ENCODE measurements at regions not wholly inside any gene's neighbourhood (a gene's known extent, or its start where the extent isn't known, plus 50 kb on each side); places are given as distances from the start of the nearest gene placed in this dataset.
"Not testable (repeated sequence)": the region's sequence is repeated elsewhere in the genome, so short reads cannot be mapped to it uniquely, and the experiment has no call there.

GRCh38 chr13:70613295-70613694 lies 505.0 kb upstream of the KLHL1 start:
- no peak for DNase-seq

GRCh38 chr13:70612881-70613280 lies 504.6 kb upstream of the KLHL1 start:
- DNase-seq = no peak

GRCh38 chr13:70604448-70604847 lies 496.2 kb upstream of the KLHL1 start:
- DNase-seq = no peak

- no peak for DNase-seq
These were observed 485.5 kb upstream of the KLHL1 start for GRCh38 chr13:70593716-70594115.

- no peak for DNase-seq
These were observed 476.9 kb upstream of the KLHL1 start for GRCh38 chr13:70585109-70585508.

- DNase-seq = no peak
These were observed 472.6 kb upstream of the KLHL1 start for GRCh38 chr13:70580825-70581224.

- DNase-seq = no peak
These were observed 471.7 kb upstream of the KLHL1 start for GRCh38 chr13:70579941-70580340.

GRCh38 chr13:70571221-70571620 lies 463.0 kb upstream of the KLHL1 start:
- no peak for DNase-seq

GRCh38 chr13:70568571-70568970 lies 460.3 kb upstream of the KLHL1 start:
- DNase-seq = peak in 1 of 2 donors; percentile 2

- DNase-seq = no peak
These were observed 436.5 kb upstream of the KLHL1 start for GRCh38 chr13:70544706-70545105.

GRCh38 chr13:70541451-70541850 lies 433.2 kb upstream of the KLHL1 start:
- no peak for DNase-seq

GRCh38 chr13:70534466-70534865 lies 426.2 kb upstream of the KLHL1 start:
- no peak for DNase-seq

- no peak for DNase-seq
These were observed 421.4 kb upstream of the KLHL1 start for GRCh38 chr13:70529652-70530051.

GRCh38 chr13:70527599-70527998 lies 419.3 kb upstream of the KLHL1 start:
- DNase-seq = no peak

GRCh38 chr13:70523622-70524021 lies 415.4 kb upstream of the KLHL1 start:
- no peak for DNase-seq

GRCh38 chr13:70520275-70521036 lies 412.2 kb upstream of the KLHL1 start:
- no peak for DNase-seq

GRCh38 chr13:70518081-70518480 lies 409.8 kb upstream of the KLHL1 start:
- DNase-seq = no peak

- no peak for DNase-seq
These were observed 408.0 kb upstream of the KLHL1 start for GRCh38 chr13:70516226-70516625.

GRCh38 chr13:70511861-70512417 lies 403.7 kb upstream of the KLHL1 start:
- not testable (repeated sequence) for DNase-seq

- no peak for DNase-seq
These were observed 397.6 kb upstream of the KLHL1 start for GRCh38 chr13:70505809-70506208.

GRCh38 chr13:70502944-70503343 lies 394.7 kb upstream of the KLHL1 start:
- DNase-seq = no peak

GRCh38 chr13:70490320-70490935 lies 382.2 kb upstream of the KLHL1 start:
- no peak for DNase-seq

- DNase-seq = no peak
These were observed 376.7 kb upstream of the KLHL1 start for GRCh38 chr13:70484931-70485330.

- no peak for DNase-seq
These were observed 375.5 kb upstream of the KLHL1 start for GRCh38 chr13:70483599-70484276.

All from CD4-positive, alpha-beta T cell treated with Interferon alpha-2 for 1 hour (primary cell).